ENCODE measurements at regions not wholly inside any gene's neighbourhood (a gene's known extent, or its start where the extent isn't known, plus 50 kb on each side); places are given as distances from the start of the nearest gene placed in this dataset.

DNA sequence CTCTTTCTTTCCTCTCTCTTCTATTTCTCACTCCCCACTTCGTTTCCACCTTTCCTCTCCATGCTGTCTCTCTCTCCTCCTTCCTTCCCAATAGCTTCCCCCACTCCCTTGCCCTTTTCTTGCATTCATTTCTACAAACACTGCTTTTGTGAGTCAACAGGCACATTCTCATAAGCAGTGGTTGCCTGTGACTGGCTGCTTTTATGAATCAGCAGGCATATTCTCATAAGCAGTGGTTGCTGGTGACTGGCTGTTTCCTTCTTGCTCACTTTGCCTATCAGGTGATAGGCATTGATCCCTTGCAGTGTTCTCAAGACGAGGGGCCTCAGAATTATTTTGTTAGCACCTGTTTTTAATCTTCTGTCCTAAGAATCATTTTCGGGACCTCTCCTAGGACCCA lies 116.1 kb upstream of the ACTBL2 start:
- Histone ChIP-seq H2AFZ (ENCODE audit: control insufficient read depth, low read length) (no peak overlapping the region), H3K4me2 (ENCODE audit: control insufficient read depth, extremely low read depth, insufficient read depth, low read depth, low read length) (no peak overlapping the region), H3K79me2 (ENCODE audit: control insufficient read depth, insufficient read depth, low read length) (no peaks in the 10 kb centered on the region), H3K9ac (ENCODE audit: control insufficient read depth, extremely low read depth, insufficient read depth, low read length) (no peak overlapping the region), H4K20me1 (ENCODE audit: control insufficient read depth, extremely low read depth, insufficient read depth, low read length) (no peaks in the 10 kb centered on the region), H3K27ac (ENCODE audit: control insufficient read depth, insufficient read depth, low read length) (no peak overlapping the region), H3K4me3 (ENCODE audit: control insufficient read depth in 2 of 3, extremely low read depth in 1 of 3, insufficient read depth in 2 of 3, low read depth in 1 of 3, low read length in 3 of 3) (no peak overlapping the region), H3K4me1 (ENCODE audit: control insufficient read depth, extremely low read depth, insufficient read depth, low read length) (no peaks in the 10 kb centered on the region), H3K9me3 (ENCODE audit: control insufficient read depth, low read depth, low read length) (no peaks in the 10 kb centered on the region), H3K9me1 (ENCODE audit: control insufficient read depth, extremely low read depth, insufficient read depth, low read length) (no peaks in the 10 kb centered on the region), H3K27me3 (ENCODE audit: control insufficient read depth, extremely low read depth, insufficient read depth, low read length) (no peaks in the 10 kb centered on the region), H3K36me3 (ENCODE audit: control insufficient read depth in 2 of 2, extremely low read depth in 1 of 2, insufficient read depth in 2 of 2, low read length in 2 of 2) (no peaks in the 10 kb centered on the region)
- FAIRE-seq (peak; percentile 17), DNase-seq (ENCODE audit: low read depth, low spot score) (no peak)
- dilution Hi-C loops (cut with MboI; ENCODE audit: extremely low pct_ligation_motif_present, low sequenced_read_pairs) = no loop called here
- no peak for TF ChIP-seq EZH2 (IDR thresholded peaks at IDR 0.05; ENCODE audit: low read length)
- TF ChIP-seq, protein P1, sequence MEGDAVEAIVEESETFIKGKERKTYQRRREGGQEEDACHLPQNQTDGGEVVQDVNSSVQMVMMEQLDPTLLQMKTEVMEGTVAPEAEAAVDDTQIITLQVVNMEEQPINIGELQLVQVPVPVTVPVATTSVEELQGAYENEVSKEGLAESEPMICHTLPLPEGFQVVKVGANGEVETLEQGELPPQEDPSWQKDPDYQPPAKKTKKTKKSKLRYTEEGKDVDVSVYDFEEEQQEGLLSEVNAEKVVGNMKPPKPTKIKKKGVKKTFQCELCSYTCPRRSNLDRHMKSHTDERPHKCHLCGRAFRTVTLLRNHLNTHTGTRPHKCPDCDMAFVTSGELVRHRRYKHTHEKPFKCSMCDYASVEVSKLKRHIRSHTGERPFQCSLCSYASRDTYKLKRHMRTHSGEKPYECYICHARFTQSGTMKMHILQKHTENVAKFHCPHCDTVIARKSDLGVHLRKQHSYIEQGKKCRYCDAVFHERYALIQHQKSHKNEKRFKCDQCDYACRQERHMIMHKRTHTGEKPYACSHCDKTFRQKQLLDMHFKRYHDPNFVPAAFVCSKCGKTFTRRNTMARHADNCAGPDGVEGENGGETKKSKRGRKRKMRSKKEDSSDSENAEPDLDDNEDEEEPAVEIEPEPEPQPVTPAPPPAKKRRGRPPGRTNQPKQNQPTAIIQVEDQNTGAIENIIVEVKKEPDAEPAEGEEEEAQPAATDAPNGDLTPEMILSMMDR (optimal IDR thresholded peaks at IDR 0.05 in 1 of 3, IDR thresholded peaks at IDR 0.05 in 1 of 3, conservative IDR thresholded peaks at IDR 0.05 in 1 of 3; ENCODE audit: extremely low read depth in 1 of 3, insufficient read depth in 2 of 3, low read length in 3 of 3) = no peak

DNA sequence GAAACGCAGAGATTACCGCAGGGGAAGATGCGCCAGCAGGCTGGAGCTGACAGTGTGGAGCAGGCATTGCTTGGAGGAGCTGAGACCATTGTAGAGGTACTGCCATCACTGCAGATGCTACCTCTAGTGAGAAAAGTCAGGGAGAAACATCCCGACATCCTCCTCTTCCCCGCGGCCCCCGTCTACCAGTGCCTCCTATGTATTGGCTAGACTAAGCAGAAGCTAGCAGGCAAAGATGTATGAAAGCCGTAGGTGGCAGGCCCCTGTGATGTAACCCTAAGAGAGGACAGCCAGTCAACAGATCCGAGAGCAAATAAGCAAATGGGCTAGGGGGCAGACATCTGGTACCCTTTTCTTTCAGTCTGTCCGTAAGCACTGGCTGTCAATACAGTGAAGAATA lies 115.5 kb upstream of the ACTBL2 start:
- H3K9ac ChIP-seq (ENCODE audit: control insufficient read depth, extremely low read depth, insufficient read depth, low read length) = no peak overlapping the region
- no peak for TF ChIP-seq EZH2 (IDR thresholded peaks at IDR 0.05; ENCODE audit: low read length)
- H3K27ac ChIP-seq (ENCODE audit: control insufficient read depth, insufficient read depth, low read length) = no peak overlapping the region
- no peaks in the 10 kb centered on the region for H3K79me2 ChIP-seq (ENCODE audit: control insufficient read depth, insufficient read depth, low read length)
- no peaks in the 10 kb centered on the region for H3K9me1 ChIP-seq (ENCODE audit: control insufficient read depth, extremely low read depth, insufficient read depth, low read length)
- no peaks in the 10 kb centered on the region for H3K36me3 ChIP-seq (ENCODE audit: control insufficient read depth in 2 of 2, extremely low read depth in 1 of 2, insufficient read depth in 2 of 2, low read length in 2 of 2)
- H3K4me1 ChIP-seq (ENCODE audit: control insufficient read depth, extremely low read depth, insufficient read depth, low read length) = no peaks in the 10 kb centered on the region
- H4K20me1 ChIP-seq (ENCODE audit: control insufficient read depth, extremely low read depth, insufficient read depth, low read length) = no peaks in the 10 kb centered on the region
- dilution Hi-C loops (cut with MboI; ENCODE audit: extremely low pct_ligation_motif_present, low sequenced_read_pairs) = no loop called here
- DNase-seq (ENCODE audit: low read depth, low spot score) (no peak), FAIRE-seq (no peak)
- no peak overlapping the region for H3K4me3 ChIP-seq (ENCODE audit: control insufficient read depth in 2 of 3, extremely low read depth in 1 of 3, insufficient read depth in 2 of 3, low read depth in 1 of 3, low read length in 3 of 3)
- H3K4me2 ChIP-seq (ENCODE audit: control insufficient read depth, extremely low read depth, insufficient read depth, low read depth, low read length) = no peak overlapping the region
- no peaks in the 10 kb centered on the region for H3K27me3 ChIP-seq (ENCODE audit: control insufficient read depth, extremely low read depth, insufficient read depth, low read length)
- no peaks in the 10 kb centered on the region for H3K9me3 ChIP-seq (ENCODE audit: control insufficient read depth, low read depth, low read length)
- no peak overlapping the region for H2AFZ ChIP-seq (ENCODE audit: control insufficient read depth, low read length)

DNA sequence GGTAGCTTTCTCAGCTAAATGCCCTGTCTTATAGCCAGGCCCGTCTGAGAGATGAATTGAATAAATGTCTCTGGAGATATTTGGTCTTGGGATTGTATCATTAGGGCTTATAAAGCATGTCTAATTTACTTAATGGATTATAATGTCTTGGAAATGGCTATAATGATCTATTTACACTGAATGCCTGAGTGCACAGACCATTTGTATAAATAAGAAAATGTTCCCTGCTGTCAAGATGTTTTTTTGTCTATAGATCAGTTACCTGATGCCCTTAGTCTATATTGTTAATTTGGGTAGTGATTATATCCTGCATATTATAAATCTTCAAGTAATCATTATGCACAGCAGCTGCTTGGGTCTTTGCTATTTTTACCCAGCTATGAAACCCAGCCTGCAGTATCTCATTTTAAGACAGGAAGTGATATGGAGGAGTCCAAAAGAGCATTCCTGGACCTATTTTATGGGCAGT lies 112.9 kb upstream of the ACTBL2 start:
- FAIRE-seq (no peak), DNase-seq (ENCODE audit: low read depth, low spot score) (no peak)
- Histone ChIP-seq H3K27ac (ENCODE audit: control insufficient read depth, insufficient read depth, low read length) (no peak overlapping the region), H2AFZ (ENCODE audit: control insufficient read depth, low read length) (no peak overlapping the region), H3K9me3 (ENCODE audit: control insufficient read depth, low read depth, low read length) (no peaks in the 10 kb centered on the region), H3K27me3 (ENCODE audit: control insufficient read depth, extremely low read depth, insufficient read depth, low read length) (no peaks in the 10 kb centered on the region), H3K4me2 (ENCODE audit: control insufficient read depth, extremely low read depth, insufficient read depth, low read depth, low read length) (no peak overlapping the region), H3K79me2 (ENCODE audit: control insufficient read depth, insufficient read depth, low read length) (no peaks in the 10 kb centered on the region), H3K4me3 (ENCODE audit: control insufficient read depth in 2 of 3, extremely low read depth in 1 of 3, insufficient read depth in 2 of 3, low read depth in 1 of 3, low read length in 3 of 3) (no peak overlapping the region), H3K36me3 (ENCODE audit: control insufficient read depth in 2 of 2, extremely low read depth in 1 of 2, insufficient read depth in 2 of 2, low read length in 2 of 2) (no peaks in the 10 kb centered on the region), H3K9ac (ENCODE audit: control insufficient read depth, extremely low read depth, insufficient read depth, low read length) (no peak overlapping the region), H3K9me1 (ENCODE audit: control insufficient read depth, extremely low read depth, insufficient read depth, low read length) (no peaks in the 10 kb centered on the region), H4K20me1 (ENCODE audit: control insufficient read depth, extremely low read depth, insufficient read depth, low read length) (no peaks in the 10 kb centered on the region), H3K4me1 (ENCODE audit: control insufficient read depth, extremely low read depth, insufficient read depth, low read length) (no peaks in the 10 kb centered on the region)
- dilution Hi-C loops (cut with MboI; ENCODE audit: extremely low pct_ligation_motif_present, low sequenced_read_pairs) = no loop called here
- no peak for TF ChIP-seq EZH2 (IDR thresholded peaks at IDR 0.05; ENCODE audit: low read length)
- TF ChIP-seq, protein P1 (optimal IDR thresholded peaks at IDR 0.05 in 1 of 3, IDR thresholded peaks at IDR 0.05 in 1 of 3, conservative IDR thresholded peaks at IDR 0.05 in 1 of 3; ENCODE audit: extremely low read depth in 1 of 3, insufficient read depth in 2 of 3, low read length in 3 of 3) = no peak
